Hepatocyte (in vitro differentiated cells): ENCODE measurements at regions not wholly inside any gene's neighbourhood (a gene's known extent, or its start where the extent isn't known, plus 50 kb on each side); places are given as distances from the start of the nearest gene placed in this dataset.

Source experiments
- CTCF ChIP-seq: fragments of 200-600 bp; sonication (generic); IDR thresholded peaks from 2 replicates; pipeline ENCODE4 v1.5.1; 2016; ENCODE audit warnings: antibody characterized with exemption, mild to moderate bottlenecking; ENCODE audit not compliant: poor library complexity
- EZH2 ChIP-seq: fragments of 200-600 bp; sonication (generic); IDR thresholded peaks from 2 replicates; pipeline ENCODE4 v1.6.1; 2016; ENCODE audit warnings: antibody characterized with exemption, mild to moderate bottlenecking, borderline replicate concordance

GRCh38 chr1:222970040-222970439 is 155.2 kb downstream of the DISP1 start:
- TF ChIP-seq CTCF (no peak), EZH2 (no peak)
